ENCODE measurements at regions not wholly inside any gene's neighbourhood (a gene's known extent, or its start where the extent isn't known, plus 50 kb on each side); places are given as distances from the start of the nearest gene placed in this dataset.

- TF ChIP-seq ZNF318 (CRISPR knock-in tag; IDR thresholded peaks at IDR 0.05) (no peak), ZMYM4 (CRISPR knock-in tag; IDR thresholded peaks at IDR 0.05) (no peak), ZBTB44 (CRISPR knock-in tag; IDR thresholded peaks at IDR 0.05) (no peak), ZNF687 (CRISPR knock-in tag; IDR thresholded peaks at IDR 0.05) (no peak), ZNF7 (CRISPR knock-in tag; IDR thresholded peaks at IDR 0.05) (no peak), ZNF672 (CRISPR knock-in tag; IDR thresholded peaks at IDR 0.05) (no peak), SNAPC5 (CRISPR knock-in tag; IDR thresholded peaks at IDR 0.05; ENCODE audit: borderline replicate concordance) (no peak)
Measured at GRCh38 chr10:94077042-94077441, 83.3 kb downstream of the PLCE1 start (continued).
